Neural progenitor cell (in vitro differentiated cells): ENCODE measurements at regions not wholly inside any gene's neighbourhood (a gene's known extent, or its start where the extent isn't known, plus 50 kb on each side); places are given as distances from the start of the nearest gene placed in this dataset.

ENCODE experiments used
- EZH2 ChIP-seq: fragments of 200-600 bp; sonication (generic); IDR thresholded peaks from 2 replicates; pipeline ENCODE4 v1.6.1; 2017; ENCODE audit warnings: antibody characterized with exemption, mild to moderate bottlenecking, moderate library complexity
- TF ChIP-seq, protein P1 (sequence below): fragments of 200-600 bp; sonication (generic); IDR thresholded peaks from 2 replicates; pipeline ENCODE4 v1.5.1; 2017; ENCODE audit warnings: antibody characterized with exemption, mild to moderate bottlenecking

- no peak for TF ChIP-seq EZH2
- TF ChIP-seq, protein P1, sequence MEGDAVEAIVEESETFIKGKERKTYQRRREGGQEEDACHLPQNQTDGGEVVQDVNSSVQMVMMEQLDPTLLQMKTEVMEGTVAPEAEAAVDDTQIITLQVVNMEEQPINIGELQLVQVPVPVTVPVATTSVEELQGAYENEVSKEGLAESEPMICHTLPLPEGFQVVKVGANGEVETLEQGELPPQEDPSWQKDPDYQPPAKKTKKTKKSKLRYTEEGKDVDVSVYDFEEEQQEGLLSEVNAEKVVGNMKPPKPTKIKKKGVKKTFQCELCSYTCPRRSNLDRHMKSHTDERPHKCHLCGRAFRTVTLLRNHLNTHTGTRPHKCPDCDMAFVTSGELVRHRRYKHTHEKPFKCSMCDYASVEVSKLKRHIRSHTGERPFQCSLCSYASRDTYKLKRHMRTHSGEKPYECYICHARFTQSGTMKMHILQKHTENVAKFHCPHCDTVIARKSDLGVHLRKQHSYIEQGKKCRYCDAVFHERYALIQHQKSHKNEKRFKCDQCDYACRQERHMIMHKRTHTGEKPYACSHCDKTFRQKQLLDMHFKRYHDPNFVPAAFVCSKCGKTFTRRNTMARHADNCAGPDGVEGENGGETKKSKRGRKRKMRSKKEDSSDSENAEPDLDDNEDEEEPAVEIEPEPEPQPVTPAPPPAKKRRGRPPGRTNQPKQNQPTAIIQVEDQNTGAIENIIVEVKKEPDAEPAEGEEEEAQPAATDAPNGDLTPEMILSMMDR: no peak
Observed at GRCh38 chr4:181168011-181168805, 1075.0 kb upstream of the TENM3 start.
